RWPE2 (cell line): ENCODE measurements at regions not wholly inside any gene's neighbourhood (a gene's known extent, or its start where the extent isn't known, plus 50 kb on each side); places are given as distances from the start of the nearest gene placed in this dataset.
A peak's percentile ranks its signal among the peaks of the same experiment; 100 is the strongest.

Source experiments
- ATAC-seq: fragments of 200-7000 bp; cut with Tn5 transposase; 3 replicates; pipeline ENCODE4 v1.9.1; 2021; ENCODE audit warnings: low read depth
- DNase-seq: peaks from one replicate; pipeline ENCODE4 v3.0.0-alpha.2; 2020; ENCODE audit warnings: low spot score
- H3K27ac ChIP-seq: fragments of 450-650 bp; 2 replicates; pipeline ENCODE4 v1.5.1; 2017; ENCODE audit warnings: mild to moderate bottlenecking; ENCODE audit not compliant: poor library complexity, severe bottlenecking
- H3K27me3 ChIP-seq: fragments of 250-450 bp; sonication (Bioruptor Pico); 2 replicates; pipeline ENCODE4 v1.5.1; 2021; ENCODE audit warnings: mild to moderate bottlenecking, moderate library complexity; ENCODE audit not compliant: insufficient read depth, poor library complexity, severe bottlenecking
- H3K36me3 ChIP-seq: fragments of 250-450 bp; sonication (Bioruptor Pico); 2 replicates; pipeline ENCODE4 v1.5.1; 2020; ENCODE audit warnings: low read depth, mild to moderate bottlenecking, moderate library complexity
- H3K4me1 ChIP-seq: fragments of 250-450 bp; sonication (Bioruptor Pico); 2 replicates; pipeline ENCODE4 v1.5.1; 2021; ENCODE audit warnings: mild to moderate bottlenecking, moderate library complexity; ENCODE audit not compliant: insufficient read depth, poor library complexity, severe bottlenecking
- H3K4me3 ChIP-seq: fragments of 250-450 bp; sonication (Bioruptor Pico); 2 replicates; pipeline ENCODE4 v1.5.1; 2021; ENCODE audit warnings: mild to moderate bottlenecking, moderate library complexity; ENCODE audit not compliant: severe bottlenecking
- H3K9me3 ChIP-seq: fragments of 250-450 bp; sonication (Bioruptor Pico); 2 replicates; pipeline ENCODE4 v1.5.1; 2021; ENCODE audit warnings: mild to moderate bottlenecking, moderate library complexity; ENCODE audit not compliant: severe bottlenecking
- TF ChIP-seq, protein P1 (sequence below): fragments of 450-650 bp; IDR thresholded peaks from one replicate; pipeline ENCODE4 v1.5.1; 2017; ENCODE audit warnings: mild to moderate bottlenecking, moderate library complexity; ENCODE audit not compliant: poor library complexity, severe bottlenecking

DNA sequence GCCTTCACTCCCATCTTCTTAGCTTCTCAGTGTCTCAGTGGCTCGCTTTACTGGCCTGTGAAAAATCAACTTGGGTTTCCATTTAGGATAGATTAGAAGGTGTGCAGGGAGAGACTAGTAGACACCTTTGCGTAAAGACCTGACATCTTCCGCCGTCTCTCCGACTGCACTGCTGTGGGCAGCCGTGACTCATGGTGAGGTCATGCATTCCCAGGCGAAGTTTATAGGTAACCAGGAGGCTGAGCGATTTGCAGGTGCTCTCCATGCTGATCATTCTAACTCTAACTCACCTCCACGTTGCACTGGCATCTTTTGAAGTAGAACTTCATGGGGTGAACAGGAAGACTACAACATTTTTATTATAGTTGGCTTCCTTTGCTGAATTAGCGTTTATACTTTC, 68.0 kb upstream of the ZNF438 start:
- TF ChIP-seq, protein P1, sequence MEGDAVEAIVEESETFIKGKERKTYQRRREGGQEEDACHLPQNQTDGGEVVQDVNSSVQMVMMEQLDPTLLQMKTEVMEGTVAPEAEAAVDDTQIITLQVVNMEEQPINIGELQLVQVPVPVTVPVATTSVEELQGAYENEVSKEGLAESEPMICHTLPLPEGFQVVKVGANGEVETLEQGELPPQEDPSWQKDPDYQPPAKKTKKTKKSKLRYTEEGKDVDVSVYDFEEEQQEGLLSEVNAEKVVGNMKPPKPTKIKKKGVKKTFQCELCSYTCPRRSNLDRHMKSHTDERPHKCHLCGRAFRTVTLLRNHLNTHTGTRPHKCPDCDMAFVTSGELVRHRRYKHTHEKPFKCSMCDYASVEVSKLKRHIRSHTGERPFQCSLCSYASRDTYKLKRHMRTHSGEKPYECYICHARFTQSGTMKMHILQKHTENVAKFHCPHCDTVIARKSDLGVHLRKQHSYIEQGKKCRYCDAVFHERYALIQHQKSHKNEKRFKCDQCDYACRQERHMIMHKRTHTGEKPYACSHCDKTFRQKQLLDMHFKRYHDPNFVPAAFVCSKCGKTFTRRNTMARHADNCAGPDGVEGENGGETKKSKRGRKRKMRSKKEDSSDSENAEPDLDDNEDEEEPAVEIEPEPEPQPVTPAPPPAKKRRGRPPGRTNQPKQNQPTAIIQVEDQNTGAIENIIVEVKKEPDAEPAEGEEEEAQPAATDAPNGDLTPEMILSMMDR, result no peak
- no peaks in the 10 kb centered on the region for H3K36me3 ChIP-seq
- H3K27me3 ChIP-seq, result no peaks in the 10 kb centered on the region
- ATAC-seq (peak; percentile 98), DNase-seq (peak; percentile 94)
- no peak overlapping the region for H3K4me3 ChIP-seq
- no peaks in the 10 kb centered on the region for H3K9me3 ChIP-seq
- peaks cover 19% of the 10 kb centered on the region for H3K4me1 ChIP-seq
- H3K27ac ChIP-seq, result peak overlapping the region; percentile 51

DNA sequence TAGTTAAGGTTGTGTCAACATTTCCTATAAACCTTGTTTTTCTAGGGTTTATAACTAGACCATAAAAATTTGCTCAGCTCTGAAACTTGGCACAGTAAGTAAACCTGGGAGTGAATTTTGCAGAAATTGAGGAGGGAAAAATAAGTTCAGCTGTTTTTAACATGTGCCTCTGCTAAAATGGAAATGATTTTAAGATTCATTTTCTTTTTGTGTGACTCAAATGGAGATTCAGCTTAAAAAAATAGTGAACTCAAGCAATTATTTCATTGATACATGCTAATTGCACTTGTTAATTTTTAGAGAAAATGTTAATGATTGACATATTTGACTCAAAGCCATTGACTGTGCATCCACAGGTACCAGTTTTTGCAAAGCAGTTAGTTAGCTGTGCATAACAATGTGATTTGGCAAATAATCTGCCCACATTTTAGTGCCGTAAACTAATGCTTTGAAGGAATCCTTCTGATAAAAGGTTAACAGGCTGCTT, 68.5 kb upstream of the ZNF438 start:
- DNase-seq (no peak), ATAC-seq (no peak)
- Histone ChIP-seq H3K27ac (peak overlapping the region; percentile 51), H3K4me3 (no peak overlapping the region), H3K4me1 (peaks cover 19% of the 10 kb centered on the region), H3K9me3 (no peaks in the 10 kb centered on the region), H3K27me3 (no peaks in the 10 kb centered on the region), H3K36me3 (no peaks in the 10 kb centered on the region)
- TF ChIP-seq, protein P1, result no peak

DNA sequence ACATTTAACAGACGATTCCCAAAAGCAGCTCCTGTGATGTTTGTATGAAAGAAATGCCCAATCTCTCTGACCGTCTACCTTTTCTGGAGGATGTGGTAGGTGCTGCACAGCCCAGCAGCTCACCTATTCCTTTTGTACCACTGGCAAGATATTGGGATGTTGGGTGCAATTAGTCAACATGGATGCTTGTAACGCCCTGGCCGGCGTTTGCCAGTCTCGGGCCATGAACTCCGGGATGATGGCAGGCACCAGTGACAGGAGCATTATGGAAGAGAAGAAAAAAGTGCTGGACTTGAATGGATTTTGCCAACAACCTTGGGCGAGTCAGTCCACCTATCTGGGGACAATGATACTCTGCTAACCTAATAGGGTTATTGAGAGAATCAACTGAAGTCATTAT, 69.0 kb upstream of the ZNF438 start:
- no peak for DNase-seq
- peak overlapping the region; percentile 51 for H3K27ac ChIP-seq
- TF ChIP-seq, protein P1, result no peak
- H3K36me3 ChIP-seq, result no peaks in the 10 kb centered on the region
- no peaks in the 10 kb centered on the region for H3K27me3 ChIP-seq
- no peak overlapping the region for H3K4me3 ChIP-seq
- H3K4me1 ChIP-seq, result peaks cover 19% of the 10 kb centered on the region
- no peak for ATAC-seq
- H3K9me3 ChIP-seq, result no peaks in the 10 kb centered on the region

DNA sequence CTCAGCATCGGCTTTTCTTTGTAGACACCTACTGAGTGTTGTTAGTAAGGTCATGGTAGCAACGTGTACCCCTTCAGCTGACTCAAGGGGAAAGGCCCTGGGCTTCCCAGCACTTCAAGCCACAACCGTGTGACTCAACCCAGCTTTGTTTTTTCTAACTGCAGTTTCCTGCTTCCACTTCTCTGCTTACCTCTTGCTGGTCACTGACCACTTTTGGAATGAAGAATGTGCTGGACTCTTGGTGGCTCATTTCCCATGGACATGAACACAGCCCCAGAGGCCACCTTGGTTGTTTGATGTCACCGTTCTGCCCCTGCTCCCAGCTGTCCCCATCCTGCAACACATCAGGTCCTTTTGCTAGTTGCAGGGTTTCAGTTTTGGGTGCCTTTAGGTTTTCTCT, 69.5 kb upstream of the ZNF438 start:
- peak overlapping the region; percentile 51 for H3K27ac ChIP-seq
- ATAC-seq, result peak; percentile 69
- H3K4me1 ChIP-seq, result peaks cover 19% of the 10 kb centered on the region

DNA sequence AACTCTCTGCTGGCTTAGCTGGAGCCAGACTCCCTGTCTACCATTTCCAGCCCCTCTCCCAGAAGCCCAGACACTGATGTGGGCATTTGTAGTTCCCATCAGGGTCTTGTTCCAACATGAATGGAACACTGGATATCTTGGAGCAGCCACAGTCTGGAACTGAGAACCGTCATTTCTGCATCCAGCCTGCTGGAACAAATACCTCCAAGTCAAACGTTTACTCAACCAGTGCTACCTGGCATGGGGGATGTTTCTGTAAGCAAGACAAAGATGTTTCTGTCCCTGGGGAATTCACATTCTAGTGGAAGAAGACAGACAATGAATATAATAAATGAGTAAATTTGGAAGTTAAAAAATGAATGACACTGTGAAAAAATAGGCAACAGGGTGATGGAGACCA, 70.8 kb upstream of the ZNF438 start:
- no peak overlapping the region for H3K4me3 ChIP-seq
- H3K4me1 ChIP-seq, result peaks cover 19% of the 10 kb centered on the region
- TF ChIP-seq, protein P1, result no peak
- H3K27ac ChIP-seq, result no peak overlapping the region
- H3K36me3 ChIP-seq, result no peaks in the 10 kb centered on the region
- H3K9me3 ChIP-seq, result no peaks in the 10 kb centered on the region
- no peaks in the 10 kb centered on the region for H3K27me3 ChIP-seq
- ATAC-seq, result no peak
- DNase-seq, result no peak

More for the DNA sequence above, 69.5 kb upstream of the ZNF438 start:
- Histone ChIP-seq H3K36me3 (no peaks in the 10 kb centered on the region), H3K27me3 (no peaks in the 10 kb centered on the region), H3K9me3 (no peaks in the 10 kb centered on the region), H3K4me3 (no peak overlapping the region)
- DNase-seq, result no peak
- TF ChIP-seq, protein P1, result no peak
